Thymus (tissue), 11 donors: ENCODE measurements at regions not wholly inside any gene's neighbourhood (a gene's known extent, or its start where the extent isn't known, plus 50 kb on each side); places are given as distances from the start of the nearest gene placed in this dataset.

Experiments used
- DNase-seq, 9 donors: peaks; one replicate each; pipeline ENCODE4 v3.0.0-alpha.2; 2013; ENCODE audit warnings: low spot score in 9 of 9, low read depth in 6 of 9, missing footprints in 1 of 9
- H3K27ac ChIP-seq, 2 donors: one replicate each; pipeline ENCODE4 v1.5.1; 2013; ENCODE audit warnings: control low read depth in 1 of 2, low read depth in 1 of 2, low read length in 1 of 2, mild to moderate bottlenecking in 1 of 2, moderate library complexity in 1 of 2
- H3K27me3 ChIP-seq, 2 donors: one replicate each; pipeline ENCODE4 v1.5.1; 2013; ENCODE audit warnings: low read length in 1 of 2; ENCODE audit not compliant: control insufficient read depth in 2 of 2, insufficient read depth in 1 of 2
- H3K36me3 ChIP-seq, 2 donors: one replicate each; pipeline ENCODE4 v1.5.1; 2013; ENCODE audit warnings: low read length in 1 of 2, mild to moderate bottlenecking in 1 of 2, moderate library complexity in 1 of 2; ENCODE audit not compliant: control insufficient read depth in 2 of 2, insufficient read depth in 2 of 2
- H3K4me1 ChIP-seq, 2 donors: one replicate each; pipeline ENCODE4 v1.5.1; 2013; ENCODE audit warnings: low read length in 2 of 2; ENCODE audit not compliant: control insufficient read depth in 2 of 2, insufficient read depth in 2 of 2
- H3K4me3 ChIP-seq, 2 donors: one replicate each; pipeline ENCODE4 v1.5.1; 2013; ENCODE audit warnings: low read length in 2 of 2, control low read depth in 1 of 2, mild to moderate bottlenecking in 1 of 2
- H3K9me3 ChIP-seq, 2 donors: one replicate each; pipeline ENCODE4 v1.5.1; 2013; ENCODE audit warnings: low read length in 1 of 2, mild to moderate bottlenecking in 1 of 2; ENCODE audit not compliant: control insufficient read depth in 2 of 2, insufficient read depth in 1 of 2
- WGBS: extraction: QIAGEN DNeasy Blood & Tissue Kit; methylation state at CpG from one replicate; pipeline ENCODE4 v1.1.7; 2013; 5-methylcytosine and 5-hydroxymethylcytosine counted together
- donor health status: healthy.

- no peak for DNase-seq
- WGBS: 98% methylated on average over 2 of the region's 2 CpGs
- H3K9me3 ChIP-seq: peaks cover 0 to 7% of the 10 kb centered on the region in 2 donors
- no peaks in the 10 kb centered on the region for H3K36me3 ChIP-seq
- H3K4me3 ChIP-seq: no peak overlapping the region
- H3K4me1 ChIP-seq: no peaks in the 10 kb centered on the region
- no peaks in the 10 kb centered on the region for H3K27me3 ChIP-seq
- H3K27ac ChIP-seq: no peak overlapping the region
Observed at GRCh38 chr7:17396692-17397091, 98.2 kb downstream of the AHR start.

GRCh38 chr7:17401791-17402627, 103.6 kb downstream of the AHR start:
- Histone ChIP-seq H3K27me3 (no peaks in the 10 kb centered on the region), H3K27ac (no peak overlapping the region), H3K4me3 (no peak overlapping the region), H3K36me3 (no peaks in the 10 kb centered on the region), H3K9me3 (no peaks in the 10 kb centered on the region), H3K4me1 (peaks cover 0 to 3% of the 10 kb centered on the region in 2 donors)
- 52% methylated on average over 6 of the region's 6 CpGs for WGBS
- no peak for DNase-seq

- Histone ChIP-seq H3K27ac (no peak overlapping the region), H3K4me1 (peaks cover 0 to 3% of the 10 kb centered on the region in 2 donors), H3K9me3 (no peaks in the 10 kb centered on the region), H3K36me3 (no peaks in the 10 kb centered on the region), H3K27me3 (no peaks in the 10 kb centered on the region), H3K4me3 (no peak overlapping the region)
- 89% methylated on average over 9 of the region's 9 CpGs for WGBS
- DNase-seq: no peak
Observed at GRCh38 chr7:17402628-17403278, 104.3 kb downstream of the AHR start.

GRCh38 chr7:17404006-17404405, 105.6 kb downstream of the AHR start:
- Histone ChIP-seq H3K27ac (no peak overlapping the region), H3K9me3 (no peaks in the 10 kb centered on the region), H3K27me3 (no peaks in the 10 kb centered on the region), H3K4me3 (no peak overlapping the region), H3K4me1 (peaks cover 0 to 3% of the 10 kb centered on the region in 2 donors), H3K36me3 (no peaks in the 10 kb centered on the region)
- 38% methylated on average over 3 of the region's 3 CpGs for WGBS
- DNase-seq: peak in 2 of 9 donors; percentile 2 to 31

DNA sequence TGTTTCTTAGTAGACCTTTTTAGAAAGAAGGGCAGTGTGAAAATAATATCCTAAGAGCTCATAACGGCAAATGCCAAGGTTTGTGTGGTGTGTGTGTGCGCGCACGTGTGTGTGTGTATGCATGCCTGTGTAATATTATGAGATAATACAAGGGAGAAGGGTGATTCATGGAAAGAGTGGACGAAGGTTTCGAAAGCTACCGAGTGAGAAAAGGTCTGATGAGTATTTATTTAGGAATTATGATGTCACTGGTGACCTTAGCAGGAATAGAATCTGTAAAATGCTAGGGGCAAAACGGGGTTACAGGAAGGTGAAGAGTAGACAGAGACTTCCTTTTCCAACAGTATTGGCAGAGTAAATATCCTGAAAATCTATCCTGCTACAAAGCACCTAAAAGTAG, 107.3 kb downstream of the AHR start:
- no peak for DNase-seq

DNA sequence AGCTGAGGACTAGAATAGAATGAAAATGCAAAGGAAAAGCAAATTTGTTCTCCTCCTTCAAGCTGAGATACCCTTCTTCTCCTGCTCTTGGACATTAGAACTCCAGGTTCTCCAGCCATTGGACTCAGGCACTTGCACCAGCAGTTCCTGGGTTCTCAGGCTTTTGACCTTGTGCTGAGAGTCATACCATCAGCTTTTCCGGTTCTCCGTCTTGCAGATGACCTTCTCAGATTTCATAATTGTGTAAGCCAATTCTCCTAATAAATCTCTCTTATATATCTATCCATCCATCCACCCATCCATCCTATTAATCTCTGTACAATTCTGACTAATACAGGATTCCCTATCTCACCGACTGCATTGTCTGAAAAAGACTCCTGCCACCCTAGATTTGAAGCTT, 108.3 kb downstream of the AHR start:
- WGBS: 70% methylated on average over 3 of the region's 3 CpGs
- Histone ChIP-seq H3K4me1 (peaks cover 0 to 3% of the 10 kb centered on the region in 2 donors), H3K27me3 (no peaks in the 10 kb centered on the region), H3K9me3 (no peaks in the 10 kb centered on the region), H3K27ac (no peak overlapping the region), H3K4me3 (no peak overlapping the region), H3K36me3 (no peaks in the 10 kb centered on the region)
- DNase-seq: no peak

More for the DNA sequence above, 107.3 kb downstream of the AHR start:
- peaks cover 0 to 3% of the 10 kb centered on the region in 2 donors for H3K4me1 ChIP-seq
- no peaks in the 10 kb centered on the region for H3K36me3 ChIP-seq
- no peak overlapping the region for H3K4me3 ChIP-seq
- no peak overlapping the region for H3K27ac ChIP-seq
- WGBS: 91% methylated on average over 8 of the region's 8 CpGs
- no peaks in the 10 kb centered on the region for H3K9me3 ChIP-seq
- H3K27me3 ChIP-seq: no peaks in the 10 kb centered on the region

- Histone ChIP-seq H3K36me3 (no peaks in the 10 kb centered on the region), H3K4me3 (no peak overlapping the region), H3K27ac (no peak overlapping the region), H3K27me3 (no peaks in the 10 kb centered on the region), H3K9me3 (no peaks in the 10 kb centered on the region), H3K4me1 (peaks cover 0 to 3% of the 10 kb centered on the region in 2 donors)
- no peak for DNase-seq
Observed at GRCh38 chr7:17407229-17407628, 108.8 kb downstream of the AHR start.

DNA sequence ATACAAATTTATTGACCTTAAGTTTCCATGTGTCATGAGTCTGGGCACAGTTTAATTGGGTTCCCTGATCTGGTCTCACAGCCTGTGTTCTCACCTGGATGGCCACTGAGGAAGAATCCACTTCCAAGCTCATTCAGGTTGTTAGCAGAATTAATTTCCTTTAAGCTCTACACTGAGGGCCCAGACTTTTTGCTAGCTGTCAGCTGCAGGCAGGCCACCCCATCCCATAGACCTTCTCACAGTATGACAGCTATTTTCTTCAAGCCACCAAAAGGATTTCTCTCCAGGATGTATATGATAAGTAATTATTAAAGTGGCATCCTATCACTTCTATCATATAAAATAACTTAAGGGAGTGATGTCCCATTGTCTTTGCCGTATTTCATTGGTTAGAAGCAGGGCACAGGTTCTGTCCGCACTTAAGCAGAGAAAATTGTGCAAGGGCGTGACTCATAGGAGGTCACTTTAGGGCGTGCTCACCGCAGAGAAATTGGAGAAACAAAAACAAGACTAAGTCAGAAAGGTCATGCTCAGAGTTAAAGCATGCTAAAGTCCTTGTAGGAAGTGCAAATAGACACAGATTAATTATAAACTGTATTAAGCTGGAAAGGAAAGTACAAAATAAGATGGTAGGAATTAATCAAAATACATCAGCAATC, 109.9 kb downstream of the AHR start:
- Histone ChIP-seq H3K9me3 (no peaks in the 10 kb centered on the region), H3K4me3 (no peak overlapping the region), H3K4me1 (peaks cover 0 to 3% of the 10 kb centered on the region in 2 donors), H3K27me3 (no peaks in the 10 kb centered on the region), H3K36me3 (no peaks in the 10 kb centered on the region), H3K27ac (no peak overlapping the region)
- 92% methylated on average over 5 of the region's 5 CpGs for WGBS
- DNase-seq: no peak

- Histone ChIP-seq H3K36me3 (no peaks in the 10 kb centered on the region), H3K27me3 (no peaks in the 10 kb centered on the region), H3K4me1 (peaks cover 0 to 3% of the 10 kb centered on the region in 2 donors), H3K4me3 (no peak overlapping the region), H3K9me3 (no peaks in the 10 kb centered on the region), H3K27ac (no peak overlapping the region)
- 97% methylated on average over 4 of the region's 4 CpGs for whole genome bisulfite sequencing
- DNase-seq: no peak
Observed at GRCh38 chr7:17408904-17409290, 110.4 kb downstream of the AHR start.
